ENCODE measurements at regions not wholly inside any gene's neighbourhood (a gene's known extent, or its start where the extent isn't known, plus 50 kb on each side); places are given as distances from the start of the nearest gene placed in this dataset.

DNA sequence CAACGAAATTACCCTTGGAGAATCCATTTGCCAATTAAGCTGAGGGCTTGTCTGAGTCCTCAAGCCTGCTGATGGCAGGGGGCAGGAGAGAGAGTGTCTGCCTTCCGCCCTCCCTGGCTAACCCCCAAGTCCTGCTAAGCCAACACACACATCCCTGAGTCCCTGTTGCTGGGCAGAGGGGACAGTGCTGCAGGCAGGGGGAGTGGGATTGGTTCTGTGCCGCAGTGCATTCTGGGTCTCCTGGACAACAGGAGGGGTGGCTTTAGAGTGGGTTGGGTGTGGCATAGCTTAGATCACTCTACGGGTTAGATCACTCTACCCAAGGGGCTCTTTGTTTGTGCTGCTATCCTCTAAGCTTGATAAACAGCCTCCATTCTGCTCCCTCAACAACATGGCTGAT lies 427.7 kb downstream of the CDK5RAP2 start:
- H3K27ac Mint-ChIP-seq, result no peak overlapping the region
- ChIA-PET POLR2A (no interaction called here), CTCF (no interaction called here)
- no peak for ATAC-seq
- H3K4me1 Mint-ChIP-seq (ENCODE audit: low read depth), result no peaks in the 10 kb centered on the region
- no peak overlapping the region for H3K4me3 Mint-ChIP-seq
- H3K27me3 Mint-ChIP-seq (ENCODE audit: low read depth), result no peaks in the 10 kb centered on the region
- DNase-seq, result no peak
- no peaks in the 10 kb centered on the region for H3K36me3 Mint-ChIP-seq (ENCODE audit: low read depth)
- no peaks in the 10 kb centered on the region for H3K9me3 Mint-ChIP-seq (ENCODE audit: insufficient read depth)

DNA sequence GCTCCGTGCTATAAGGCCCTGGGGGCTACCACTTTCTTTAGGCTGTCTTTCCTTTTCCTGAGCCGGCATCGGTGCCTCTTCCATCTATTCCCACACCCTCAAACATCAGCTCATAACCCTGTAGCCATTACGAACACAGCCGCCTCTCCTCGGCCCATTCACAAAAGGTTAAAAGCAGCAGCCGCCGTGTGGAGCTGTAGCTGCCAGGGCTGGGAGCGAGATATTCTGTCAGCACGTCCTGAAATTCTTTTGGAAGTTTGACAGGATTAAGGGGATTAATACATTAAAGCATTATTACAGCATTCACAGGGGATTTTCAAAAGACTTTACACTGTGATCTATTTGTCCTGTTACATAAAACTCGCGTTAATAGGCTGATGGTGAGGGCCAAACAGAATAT lies 428.2 kb downstream of the CDK5RAP2 start:
- Mint-ChIP-seq H3K36me3 (ENCODE audit: low read depth) (no peaks in the 10 kb centered on the region), H3K27ac (no peak overlapping the region), H3K9me3 (ENCODE audit: insufficient read depth) (no peaks in the 10 kb centered on the region), H3K4me1 (ENCODE audit: low read depth) (no peaks in the 10 kb centered on the region), H3K4me3 (no peak overlapping the region), H3K27me3 (ENCODE audit: low read depth) (no peaks in the 10 kb centered on the region)
- ChIA-PET POLR2A (no interaction called here), CTCF (no interaction called here)
- ATAC-seq (no peak), DNase-seq (no peak)

DNA sequence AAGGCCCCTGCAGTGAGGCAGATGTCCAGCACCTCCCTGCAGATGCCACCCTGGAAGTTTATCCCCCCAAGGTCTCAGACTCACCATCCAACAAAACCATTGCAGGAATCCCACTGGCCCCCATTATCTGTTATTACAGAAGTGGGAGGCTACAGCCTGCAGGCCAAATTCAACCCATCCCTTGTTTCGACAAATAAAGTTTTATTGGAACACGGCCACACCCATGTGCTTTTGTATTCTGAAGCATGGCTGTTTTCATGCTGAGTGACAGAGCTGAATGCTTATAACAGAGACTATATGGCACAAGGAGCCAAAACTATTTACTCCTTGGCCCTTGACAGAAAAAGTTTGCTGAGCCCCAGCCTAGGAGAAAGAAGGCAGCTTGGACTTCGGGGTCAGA lies 428.8 kb downstream of the CDK5RAP2 start:
- H3K36me3 Mint-ChIP-seq (ENCODE audit: low read depth), result no peaks in the 10 kb centered on the region
- no peaks in the 10 kb centered on the region for H3K4me1 Mint-ChIP-seq (ENCODE audit: low read depth)
- H3K4me3 Mint-ChIP-seq, result no peak overlapping the region
- H3K9me3 Mint-ChIP-seq (ENCODE audit: insufficient read depth), result no peaks in the 10 kb centered on the region
- no peak for ATAC-seq
- no peaks in the 10 kb centered on the region for H3K27me3 Mint-ChIP-seq (ENCODE audit: low read depth)
- POLR2A ChIA-PET, result no interaction called here
- CTCF ChIA-PET, result no interaction called here
- DNase-seq, result no peak
- H3K27ac Mint-ChIP-seq, result no peak overlapping the region

DNA sequence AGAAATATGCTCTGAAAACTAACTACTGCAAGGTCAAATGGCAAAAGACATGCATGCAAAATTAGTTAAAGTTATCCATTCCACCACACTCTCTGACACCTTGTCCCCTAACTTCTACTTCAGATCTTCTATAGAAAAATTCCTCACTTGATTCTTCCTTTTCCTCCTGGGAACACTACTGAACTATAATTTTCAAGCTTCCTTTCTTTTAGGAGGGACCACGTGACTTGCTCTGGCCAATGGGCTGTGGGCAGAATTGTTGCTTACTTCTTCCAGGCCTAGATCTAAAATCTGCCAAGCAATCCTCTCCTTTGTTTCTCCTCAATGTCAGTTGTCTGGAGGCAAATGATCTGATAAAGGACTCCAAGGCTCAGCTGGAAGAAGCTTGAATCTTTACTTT lies 441.0 kb downstream of the CDK5RAP2 start:
- no peaks in the 10 kb centered on the region for H3K9me3 Mint-ChIP-seq (ENCODE audit: insufficient read depth)
- ChIA-PET POLR2A (no interaction called here), CTCF (no interaction called here)
- H3K4me3 Mint-ChIP-seq, result no peak overlapping the region
- ATAC-seq (no peak), DNase-seq (no peak)
- H3K27ac Mint-ChIP-seq, result no peak overlapping the region
- H3K27me3 Mint-ChIP-seq (ENCODE audit: low read depth), result peaks cover 1% of the 10 kb centered on the region
- H3K36me3 Mint-ChIP-seq (ENCODE audit: low read depth), result no peaks in the 10 kb centered on the region
- H3K4me1 Mint-ChIP-seq (ENCODE audit: low read depth), result no peaks in the 10 kb centered on the region

DNA sequence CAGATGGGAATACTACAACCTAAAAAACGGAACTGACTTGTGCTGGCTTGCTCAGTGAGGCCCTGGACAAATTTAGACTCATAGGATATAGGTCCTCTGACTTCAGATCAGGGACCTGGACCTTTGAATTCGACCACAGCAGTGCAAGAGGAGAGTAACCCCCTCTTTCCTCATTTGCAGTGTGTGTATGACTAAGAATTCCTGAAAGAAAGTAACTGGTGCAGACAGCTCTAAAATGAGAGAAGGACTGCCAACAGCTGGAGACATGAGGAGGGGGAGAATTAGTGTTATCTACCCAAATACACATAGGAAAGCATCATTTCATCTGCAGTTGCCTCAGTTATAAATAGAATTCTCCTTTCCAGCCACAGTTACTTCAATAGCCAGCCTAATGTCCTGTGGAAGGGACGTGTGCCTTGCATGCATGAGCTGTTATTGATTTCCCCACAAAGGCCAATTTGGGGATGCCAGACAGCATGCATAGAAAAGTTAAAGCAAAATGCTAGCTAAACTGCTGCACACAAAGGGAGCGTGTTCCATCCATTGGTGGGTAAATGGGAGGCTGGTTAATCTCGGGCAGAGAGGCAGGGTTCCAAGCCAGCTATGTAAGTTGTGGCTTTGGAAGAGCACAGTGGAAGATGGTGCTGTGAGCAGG lies 442.7 kb downstream of the CDK5RAP2 start:
- no peak for ATAC-seq
- POLR2A ChIA-PET, result no interaction called here

DNA sequence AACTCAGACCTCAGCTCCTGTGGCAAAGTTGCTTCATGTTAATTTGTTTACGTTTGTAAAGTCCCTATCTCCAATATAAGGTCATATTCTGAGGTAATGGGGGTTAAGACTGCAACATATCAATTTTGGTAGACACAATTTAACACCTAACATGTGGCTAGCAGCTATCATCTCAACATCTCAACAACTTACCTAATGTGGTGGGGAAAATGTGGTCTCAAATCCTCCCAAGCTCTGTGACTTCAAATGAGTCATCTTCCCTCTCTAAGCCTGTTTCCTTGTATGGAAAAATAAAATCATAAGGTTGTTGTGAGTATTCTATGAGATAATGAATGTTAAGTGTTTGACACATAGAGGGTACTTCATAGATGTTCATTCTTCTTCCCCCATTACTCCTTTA lies 443.3 kb downstream of the CDK5RAP2 start:
- no peaks in the 10 kb centered on the region for H3K4me1 Mint-ChIP-seq (ENCODE audit: low read depth)
- POLR2A ChIA-PET, result no interaction called here
- no peaks in the 10 kb centered on the region for H3K36me3 Mint-ChIP-seq (ENCODE audit: low read depth)
- no peaks in the 10 kb centered on the region for H3K27me3 Mint-ChIP-seq (ENCODE audit: low read depth)
- no peak overlapping the region for H3K4me3 Mint-ChIP-seq
- CTCF ChIA-PET, result no interaction called here
- ATAC-seq (no peak), DNase-seq (no peak)
- H3K27ac Mint-ChIP-seq, result no peak overlapping the region
- no peaks in the 10 kb centered on the region for H3K9me3 Mint-ChIP-seq (ENCODE audit: insufficient read depth)

More for the DNA sequence above, 442.7 kb downstream of the CDK5RAP2 start:
- H3K27me3 Mint-ChIP-seq (ENCODE audit: low read depth), result no peaks in the 10 kb centered on the region
- no peak overlapping the region for H3K27ac Mint-ChIP-seq
- H3K4me3 Mint-ChIP-seq, result no peak overlapping the region
- no peak for DNase-seq
- H3K36me3 Mint-ChIP-seq (ENCODE audit: low read depth), result no peaks in the 10 kb centered on the region
- H3K4me1 Mint-ChIP-seq (ENCODE audit: low read depth), result no peaks in the 10 kb centered on the region
- CTCF ChIA-PET, result no interaction called here
- H3K9me3 Mint-ChIP-seq (ENCODE audit: insufficient read depth), result no peaks in the 10 kb centered on the region

DNA sequence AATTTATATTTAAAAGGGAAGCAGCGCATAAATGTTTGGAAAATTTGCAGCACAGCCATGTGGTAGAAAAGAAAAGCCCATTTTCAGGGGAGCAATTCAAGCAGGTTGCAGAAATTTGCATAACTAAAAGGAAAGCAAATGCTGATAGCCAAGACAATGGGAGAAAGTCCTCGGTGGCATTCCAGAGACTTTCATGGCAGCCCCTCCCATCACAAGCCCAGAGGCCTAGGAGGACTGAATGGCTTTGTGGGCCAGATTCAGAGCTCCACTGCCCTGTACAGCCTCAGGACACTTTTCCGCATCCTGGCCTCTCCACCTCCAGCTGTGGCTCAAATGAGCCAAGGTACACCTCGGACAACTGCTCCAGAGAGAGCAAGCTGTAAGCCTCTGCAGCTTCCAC lies 462.9 kb downstream of the CDK5RAP2 start:
- no peaks in the 10 kb centered on the region for H3K4me1 Mint-ChIP-seq (ENCODE audit: low read depth)
- POLR2A ChIA-PET, result no interaction called here
- DNase-seq (no peak), ATAC-seq (no peak)
- CTCF ChIA-PET, result no interaction called here
- no peak overlapping the region for H3K27ac Mint-ChIP-seq
- no peaks in the 10 kb centered on the region for H3K36me3 Mint-ChIP-seq (ENCODE audit: low read depth)
- H3K9me3 Mint-ChIP-seq (ENCODE audit: insufficient read depth), result no peaks in the 10 kb centered on the region
- H3K27me3 Mint-ChIP-seq (ENCODE audit: low read depth), result no peaks in the 10 kb centered on the region
- H3K4me3 Mint-ChIP-seq, result no peak overlapping the region

DNA sequence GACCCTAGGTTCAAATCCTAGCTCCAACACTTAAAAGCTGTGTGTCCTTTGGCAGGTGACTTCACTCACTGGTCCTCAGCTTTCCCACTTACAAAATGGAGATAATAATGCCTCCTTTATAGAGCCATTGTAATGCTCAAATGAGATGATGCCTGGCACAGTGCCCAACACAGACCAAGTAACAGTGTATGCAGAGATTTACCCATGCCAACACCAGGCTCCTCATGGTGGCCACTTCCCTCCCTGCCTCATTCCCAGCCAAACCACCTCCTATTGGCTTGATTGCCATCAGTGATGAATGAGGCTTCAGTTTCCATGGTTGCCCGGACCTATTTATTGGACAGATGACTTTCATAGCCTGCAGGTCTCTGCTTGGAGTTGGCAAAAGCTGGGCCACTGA lies 469.4 kb downstream of the CDK5RAP2 start:
- H3K36me3 Mint-ChIP-seq (ENCODE audit: low read depth), result no peaks in the 10 kb centered on the region
- DNase-seq, result no peak
- H3K27me3 Mint-ChIP-seq (ENCODE audit: low read depth), result no peaks in the 10 kb centered on the region
- H3K9me3 Mint-ChIP-seq (ENCODE audit: insufficient read depth), result no peaks in the 10 kb centered on the region
- ChIA-PET CTCF (no interaction called here), POLR2A (no interaction called here)
- ATAC-seq, result no peak
- no peaks in the 10 kb centered on the region for H3K4me1 Mint-ChIP-seq (ENCODE audit: low read depth)
- no peak overlapping the region for H3K27ac Mint-ChIP-seq
- no peak overlapping the region for H3K4me3 Mint-ChIP-seq

DNA sequence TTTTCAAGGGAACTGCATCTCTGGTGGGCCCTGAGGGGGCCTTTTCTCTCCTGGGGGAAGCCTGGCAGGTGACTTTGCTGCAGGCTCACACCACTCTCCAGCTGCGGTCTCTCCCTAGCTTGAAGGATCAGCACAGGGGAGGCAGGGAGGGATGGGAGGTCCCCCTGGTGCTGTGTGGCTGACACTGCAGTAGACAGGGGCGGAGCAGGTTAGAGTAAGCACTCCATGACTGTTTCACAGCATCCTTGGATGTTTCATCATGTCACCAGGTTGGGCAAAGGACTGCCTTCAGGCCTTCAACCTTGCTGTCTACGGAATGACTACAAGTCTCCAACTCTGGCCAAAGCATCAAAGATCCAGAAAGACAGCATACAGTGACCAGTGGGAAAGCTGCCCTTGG lies 470.7 kb downstream of the CDK5RAP2 start:
- no peaks in the 10 kb centered on the region for H3K9me3 Mint-ChIP-seq (ENCODE audit: insufficient read depth)

DNA sequence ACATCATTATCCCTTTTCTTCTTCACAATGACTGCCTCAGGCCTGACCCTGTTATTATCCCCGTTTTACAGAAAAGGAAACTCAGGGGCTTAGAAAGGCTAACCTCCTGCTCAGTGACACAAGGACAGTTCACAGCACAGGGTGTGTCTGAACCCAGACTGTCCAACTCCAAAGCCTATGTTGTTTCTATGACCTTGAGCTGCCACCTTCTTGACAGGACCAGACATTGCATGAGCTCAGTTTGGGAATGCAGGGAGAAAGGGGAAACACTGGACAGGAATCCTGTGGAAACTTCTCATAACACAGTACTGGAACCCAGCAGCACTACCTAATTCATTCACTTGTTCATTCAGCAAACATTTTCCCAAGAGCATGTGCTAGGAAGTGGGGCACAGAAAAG lies 472.8 kb downstream of the CDK5RAP2 start:
- Mint-ChIP-seq H3K4me3 (no peak overlapping the region), H3K27me3 (ENCODE audit: low read depth) (no peaks in the 10 kb centered on the region), H3K9me3 (ENCODE audit: insufficient read depth) (no peaks in the 10 kb centered on the region), H3K36me3 (ENCODE audit: low read depth) (no peaks in the 10 kb centered on the region), H3K4me1 (ENCODE audit: low read depth) (no peaks in the 10 kb centered on the region), H3K27ac (no peak overlapping the region)
- ChIA-PET CTCF (no interaction called here), POLR2A (no interaction called here)
- ATAC-seq, result no peak
- no peak for DNase-seq

More for the DNA sequence above, 470.7 kb downstream of the CDK5RAP2 start:
- no peaks in the 10 kb centered on the region for H3K36me3 Mint-ChIP-seq (ENCODE audit: low read depth)
- H3K4me3 Mint-ChIP-seq, result no peak overlapping the region
- CTCF ChIA-PET, result no interaction called here
- ATAC-seq, result no peak
- no peak overlapping the region for H3K27ac Mint-ChIP-seq
- no peaks in the 10 kb centered on the region for H3K4me1 Mint-ChIP-seq (ENCODE audit: low read depth)
- POLR2A ChIA-PET, result no interaction called here
- H3K27me3 Mint-ChIP-seq (ENCODE audit: low read depth), result no peaks in the 10 kb centered on the region
- DNase-seq, result no peak

DNA sequence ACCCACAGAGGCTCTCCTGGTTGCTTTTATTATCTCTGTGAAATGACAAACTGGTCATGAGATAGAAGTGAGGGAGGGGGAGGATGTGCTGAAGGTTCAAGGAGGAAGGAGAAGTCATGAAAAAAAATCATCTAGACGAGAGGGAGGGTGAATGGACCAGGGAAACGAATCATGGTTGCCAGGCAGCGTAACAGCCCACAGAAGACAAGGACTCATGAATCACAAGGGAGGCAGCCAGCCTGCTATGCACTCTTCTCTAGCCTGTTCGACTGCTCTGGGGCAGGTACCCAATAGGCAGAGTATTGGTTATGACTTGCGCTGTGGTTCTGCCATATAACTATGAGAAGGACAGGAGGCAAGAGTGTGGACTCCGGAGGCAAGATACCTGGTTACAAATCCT lies 475.2 kb downstream of the CDK5RAP2 start:
- no peaks in the 10 kb centered on the region for H3K36me3 Mint-ChIP-seq (ENCODE audit: low read depth)
- no peak for DNase-seq
- no peaks in the 10 kb centered on the region for H3K9me3 Mint-ChIP-seq (ENCODE audit: insufficient read depth)
- POLR2A ChIA-PET, result no interaction called here
- no peak overlapping the region for H3K4me3 Mint-ChIP-seq
- no peak for ATAC-seq
- H3K4me1 Mint-ChIP-seq (ENCODE audit: low read depth), result no peaks in the 10 kb centered on the region
- H3K27me3 Mint-ChIP-seq (ENCODE audit: low read depth), result no peaks in the 10 kb centered on the region
- CTCF ChIA-PET, result no interaction called here
- H3K27ac Mint-ChIP-seq, result no peak overlapping the region

DNA sequence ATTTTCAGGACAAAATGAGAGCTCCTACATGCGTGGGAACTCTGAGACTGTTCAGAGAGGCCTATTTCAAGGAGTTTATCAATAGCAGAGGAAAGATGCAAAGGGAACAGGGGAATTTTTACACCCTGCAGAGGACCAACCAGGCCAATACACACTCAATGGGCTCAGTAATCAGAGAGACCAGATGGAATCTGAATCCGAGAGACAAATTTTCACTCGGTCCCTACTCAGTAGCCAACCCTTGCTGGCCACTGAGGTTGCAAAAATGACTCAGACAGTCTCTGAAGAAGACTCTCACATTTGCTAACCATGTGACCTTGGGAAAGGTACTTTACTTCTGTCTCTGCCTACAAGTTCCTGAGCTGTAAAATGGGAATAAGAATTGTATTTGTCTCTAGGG lies 479.4 kb downstream of the CDK5RAP2 start:
- no peaks in the 10 kb centered on the region for H3K9me3 Mint-ChIP-seq (ENCODE audit: insufficient read depth)
- DNase-seq (no peak), ATAC-seq (no peak)
- H3K4me3 Mint-ChIP-seq, result no peak overlapping the region
- H3K36me3 Mint-ChIP-seq (ENCODE audit: low read depth), result no peaks in the 10 kb centered on the region
- ChIA-PET POLR2A (no interaction called here), CTCF (no interaction called here)
- H3K27ac Mint-ChIP-seq, result no peak overlapping the region
- no peaks in the 10 kb centered on the region for H3K4me1 Mint-ChIP-seq (ENCODE audit: low read depth)
- no peaks in the 10 kb centered on the region for H3K27me3 Mint-ChIP-seq (ENCODE audit: low read depth)

DNA sequence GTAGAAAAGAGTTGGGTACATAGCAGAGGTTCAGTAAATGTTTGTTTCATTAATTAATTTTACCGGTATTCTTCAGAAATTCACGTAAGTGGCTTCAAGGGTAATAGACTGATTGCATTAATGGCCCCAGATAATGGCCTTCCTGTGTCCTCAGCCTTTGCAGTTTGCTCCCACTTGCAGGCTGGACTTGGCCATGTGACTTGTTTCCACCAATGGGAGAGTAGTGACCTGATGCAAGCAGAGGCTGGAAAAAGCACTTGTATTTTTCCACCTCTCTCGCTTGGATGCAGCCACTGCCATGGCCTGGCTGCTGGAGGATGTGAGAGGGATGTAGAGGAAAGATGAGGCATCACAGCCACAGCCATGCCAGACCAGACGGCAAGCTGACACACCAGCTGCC lies 480.9 kb downstream of the CDK5RAP2 start:
- CTCF ChIA-PET, result no interaction called here
- ATAC-seq (no peak), DNase-seq (no peak)
- Mint-ChIP-seq H3K36me3 (ENCODE audit: low read depth) (no peaks in the 10 kb centered on the region), H3K27ac (no peak overlapping the region), H3K9me3 (ENCODE audit: insufficient read depth) (no peaks in the 10 kb centered on the region), H3K27me3 (ENCODE audit: low read depth) (no peaks in the 10 kb centered on the region), H3K4me1 (ENCODE audit: low read depth) (no peaks in the 10 kb centered on the region), H3K4me3 (no peak overlapping the region)
- POLR2A ChIA-PET, result no interaction called here

All from activated CD8-positive, alpha-beta T cell treated with anti-CD3 and anti-CD28 coated beads, Interleukin-2, amount 10 ng/mL, durations not matched to agents 7 days and 5 days (primary cell).